DOHH2 (cell line): ENCODE measurements at regions not wholly inside any gene's neighbourhood (a gene's known extent, or its start where the extent isn't known, plus 50 kb on each side); places are given as distances from the start of the nearest gene placed in this dataset.

ENCODE experiments used
- EZH2phosphoT487 ChIP-seq: fragments of 200-600 bp; sonication (generic); IDR thresholded peaks from 2 replicates; pipeline ENCODE4 v1.6.1; 2017; ENCODE audit warnings: borderline replicate concordance, mild to moderate bottlenecking, antibody characterized with exemption, low read length, moderate library complexity, mixed read lengths
- TF ChIP-seq, protein P1 (sequence below): fragments of 200-600 bp; sonication (generic); IDR thresholded peaks from one replicate; pipeline ENCODE4 v1.5.1; 2014; ENCODE audit warnings: antibody characterized with exemption, mild to moderate bottlenecking, low read depth, low read length; ENCODE audit not compliant: poor library complexity, severe bottlenecking

DNA sequence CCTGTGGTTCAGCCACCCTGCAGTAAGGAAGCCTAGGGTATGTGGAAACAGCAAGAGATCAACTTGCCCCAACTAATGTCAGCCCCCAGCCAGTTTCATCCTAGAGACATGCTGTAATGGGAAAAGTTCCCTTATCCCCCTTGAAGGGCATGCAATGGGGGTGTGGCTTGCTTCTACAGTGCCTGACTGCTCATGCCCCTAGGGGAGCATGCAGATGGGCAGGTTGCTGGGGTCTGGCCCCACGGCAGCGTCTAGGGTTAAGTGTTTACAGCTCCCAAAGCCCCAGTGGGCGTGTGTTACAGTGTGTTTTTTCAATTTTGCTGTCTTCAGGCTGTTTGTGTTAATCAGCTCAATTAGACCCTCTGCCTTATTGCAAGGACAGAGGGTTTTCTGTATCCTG is 1105.9 kb downstream of the AMY1C start:
- TF ChIP-seq, protein P1, sequence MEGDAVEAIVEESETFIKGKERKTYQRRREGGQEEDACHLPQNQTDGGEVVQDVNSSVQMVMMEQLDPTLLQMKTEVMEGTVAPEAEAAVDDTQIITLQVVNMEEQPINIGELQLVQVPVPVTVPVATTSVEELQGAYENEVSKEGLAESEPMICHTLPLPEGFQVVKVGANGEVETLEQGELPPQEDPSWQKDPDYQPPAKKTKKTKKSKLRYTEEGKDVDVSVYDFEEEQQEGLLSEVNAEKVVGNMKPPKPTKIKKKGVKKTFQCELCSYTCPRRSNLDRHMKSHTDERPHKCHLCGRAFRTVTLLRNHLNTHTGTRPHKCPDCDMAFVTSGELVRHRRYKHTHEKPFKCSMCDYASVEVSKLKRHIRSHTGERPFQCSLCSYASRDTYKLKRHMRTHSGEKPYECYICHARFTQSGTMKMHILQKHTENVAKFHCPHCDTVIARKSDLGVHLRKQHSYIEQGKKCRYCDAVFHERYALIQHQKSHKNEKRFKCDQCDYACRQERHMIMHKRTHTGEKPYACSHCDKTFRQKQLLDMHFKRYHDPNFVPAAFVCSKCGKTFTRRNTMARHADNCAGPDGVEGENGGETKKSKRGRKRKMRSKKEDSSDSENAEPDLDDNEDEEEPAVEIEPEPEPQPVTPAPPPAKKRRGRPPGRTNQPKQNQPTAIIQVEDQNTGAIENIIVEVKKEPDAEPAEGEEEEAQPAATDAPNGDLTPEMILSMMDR, result no peak
- TF ChIP-seq EZH2phosphoT487, result no peak
